MG63 (cell line): ENCODE measurements at regions not wholly inside any gene's neighbourhood (a gene's known extent, or its start where the extent isn't known, plus 50 kb on each side); places are given as distances from the start of the nearest gene placed in this dataset.
"Not testable (repeated sequence)": the region's sequence is repeated elsewhere in the genome, so short reads cannot be mapped to it uniquely, and the experiment has no call there.

Source experiments
- DNase-seq: peaks from one replicate; pipeline ENCODE4 v3.0.0-alpha.2; 2020
- H3K27me3 ChIP-seq: fragments of 250-450 bp; sonication (Bioruptor Pico); 2 replicates; pipeline ENCODE4 v1.5.1; 2020; ENCODE audit warnings: mild to moderate bottlenecking, moderate library complexity
- H3K36me3 ChIP-seq: fragments of 250-450 bp; sonication (Bioruptor Pico); 2 replicates; pipeline ENCODE4 v1.5.1; 2020; ENCODE audit warnings: mild to moderate bottlenecking, moderate library complexity
- H3K4me3 ChIP-seq: fragments of 250-450 bp; sonication (Bioruptor Pico); 2 replicates; pipeline ENCODE4 v1.5.1; 2020; ENCODE audit warnings: mild to moderate bottlenecking, moderate library complexity
- H3K9me3 ChIP-seq: fragments of 250-450 bp; sonication (Bioruptor Pico); 2 replicates; pipeline ENCODE4 v1.5.1; 2020; ENCODE audit warnings: mild to moderate bottlenecking, moderate library complexity

- not testable (repeated sequence) for H3K9me3 ChIP-seq, H3K27me3 ChIP-seq, H3K36me3 ChIP-seq, H3K4me3 ChIP-seq, DNase-seq
Observed at GRCh38 chr1:176396604-176397395, 66.2 kb upstream of the PAPPA2 start.

DNA sequence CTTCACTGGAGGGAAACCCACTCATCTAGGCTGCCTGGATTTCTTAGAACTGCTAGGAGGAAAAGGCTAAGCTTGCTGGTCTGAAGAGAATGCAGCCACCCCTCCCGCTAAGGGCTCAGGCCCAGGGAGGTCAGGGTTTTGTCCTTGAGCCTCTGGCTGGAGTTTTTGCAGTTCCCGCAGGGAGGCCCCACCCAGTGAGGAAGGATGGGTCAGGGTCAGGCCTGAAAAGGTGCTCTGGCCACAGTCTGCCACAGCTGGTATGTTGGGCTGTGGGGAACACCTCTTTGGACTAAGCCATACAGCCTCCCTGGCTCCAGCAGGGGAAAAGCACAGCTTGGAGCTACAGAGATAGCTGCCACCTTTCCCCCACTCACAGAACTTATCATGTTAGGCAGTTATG, 71.4 kb upstream of the PAPPA2 start:
- DNase-seq: no peak
- H3K9me3 ChIP-seq: no peaks in the 10 kb centered on the region
- no peak overlapping the region for H3K4me3 ChIP-seq
- no peaks in the 10 kb centered on the region for H3K36me3 ChIP-seq
- H3K27me3 ChIP-seq: no peaks in the 10 kb centered on the region

- DNase-seq: no peak
- Histone ChIP-seq H3K27me3 (no peaks in the 10 kb centered on the region), H3K9me3 (no peaks in the 10 kb centered on the region), H3K36me3 (no peaks in the 10 kb centered on the region), H3K4me3 (no peak overlapping the region)
Observed at GRCh38 chr1:176384841-176385240, 78.1 kb upstream of the PAPPA2 start.

DNA sequence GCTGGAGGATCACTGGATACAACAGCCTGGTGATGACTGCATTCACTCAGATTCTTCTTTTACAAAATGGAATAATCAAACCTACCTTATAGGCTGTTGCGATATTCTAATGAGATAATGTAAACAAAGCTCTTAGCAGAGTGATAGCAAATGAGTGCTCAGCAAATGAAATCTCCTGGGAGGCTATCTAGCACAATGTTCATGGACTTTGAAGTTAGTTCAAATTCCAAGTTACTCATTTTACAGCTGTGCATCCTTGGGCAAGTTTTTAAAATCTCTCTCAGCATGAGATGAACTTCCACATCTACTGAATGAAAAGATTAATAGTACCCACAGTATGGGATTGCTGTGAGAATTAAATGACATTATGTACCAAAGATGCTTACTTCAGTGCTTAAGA, 80.8 kb upstream of the PAPPA2 start:
- H3K36me3 ChIP-seq: no peaks in the 10 kb centered on the region
- no peak overlapping the region for H3K4me3 ChIP-seq
- DNase-seq: no peak
- H3K9me3 ChIP-seq: no peaks in the 10 kb centered on the region
- H3K27me3 ChIP-seq: no peaks in the 10 kb centered on the region

GRCh38 chr1:176379626-176380339, 83.2 kb upstream of the PAPPA2 start:
- H3K4me3 ChIP-seq: no peak overlapping the region
- no peaks in the 10 kb centered on the region for H3K9me3 ChIP-seq
- no peaks in the 10 kb centered on the region for H3K27me3 ChIP-seq
- H3K36me3 ChIP-seq: no peaks in the 10 kb centered on the region
- no peak for DNase-seq

DNA sequence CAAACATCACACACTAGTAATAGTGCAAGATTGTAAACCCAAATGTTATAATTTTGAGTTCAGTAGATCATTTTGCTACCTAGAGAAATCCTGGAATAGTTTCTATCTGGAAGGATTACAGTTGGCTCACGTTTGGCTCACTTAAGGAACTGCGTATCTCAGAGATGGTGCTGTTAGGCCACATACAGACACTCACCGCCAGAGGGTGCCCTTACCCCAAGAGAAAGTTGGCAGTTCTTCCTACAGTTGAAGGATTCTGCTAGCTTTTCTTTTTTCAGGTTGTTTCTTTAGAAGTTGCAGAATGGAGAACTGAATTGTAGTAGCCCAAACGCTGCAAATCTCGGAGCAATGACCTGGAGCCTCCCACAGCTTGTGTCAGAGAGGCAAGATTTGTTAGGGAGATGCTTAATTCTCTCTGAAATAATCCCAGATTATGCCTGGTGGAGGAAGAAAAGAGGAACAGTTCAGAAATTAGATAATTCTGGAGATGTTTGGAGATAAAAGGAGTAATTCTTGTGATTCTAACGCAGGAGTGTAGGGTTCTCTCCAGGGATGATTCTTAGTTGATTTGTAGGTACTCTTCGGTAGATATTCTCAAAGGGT, 87.9 kb upstream of the PAPPA2 start:
- Histone ChIP-seq H3K36me3 (no peaks in the 10 kb centered on the region), H3K9me3 (no peaks in the 10 kb centered on the region), H3K4me3 (no peak overlapping the region)

GRCh38 chr1:176364236-176364905, 98.6 kb upstream of the PAPPA2 start:
- Histone ChIP-seq H3K27me3 (no peaks in the 10 kb centered on the region), H3K36me3 (no peaks in the 10 kb centered on the region), H3K9me3 (no peaks in the 10 kb centered on the region), H3K4me3 (no peak overlapping the region)
- DNase-seq: no peak

More for the DNA sequence above, 87.9 kb upstream of the PAPPA2 start:
- peak; percentile 69 for DNase-seq
- peaks cover 6% of the 10 kb centered on the region; the same call in 1 of the 2 replicates for H3K27me3 ChIP-seq

- not testable (repeated sequence) for DNase-seq, H3K9me3 ChIP-seq, H3K4me3 ChIP-seq
Observed at GRCh38 chr1:176349135-176349715, 113.8 kb upstream of the PAPPA2 start.

GRCh38 chr1:176341656-176342055, 121.3 kb upstream of the PAPPA2 start:
- DNase-seq: no peak
- Histone ChIP-seq H3K27me3 (no peaks in the 10 kb centered on the region; the same call in 1 of the 2 replicates), H3K9me3 (no peaks in the 10 kb centered on the region), H3K4me3 (no peak overlapping the region), H3K36me3 (no peaks in the 10 kb centered on the region)

More at GRCh38 chr1:176349135-176349715, 113.8 kb upstream of the PAPPA2 start:
- H3K36me3 ChIP-seq, H3K27me3 ChIP-seq: not testable (repeated sequence)

GRCh38 chr1:176338877-176339276, 124.1 kb upstream of the PAPPA2 start:
- Histone ChIP-seq H3K4me3 (no peak overlapping the region), H3K9me3 (no peaks in the 10 kb centered on the region)
- no peak for DNase-seq

GRCh38 chr1:176330782-176331181, 123.7 kb upstream of the COP1 start:
- Histone ChIP-seq H3K4me3 (no peak overlapping the region), H3K9me3 (no peaks in the 10 kb centered on the region), H3K27me3 (no peaks in the 10 kb centered on the region; the same call in 1 of the 2 replicates), H3K36me3 (no peaks in the 10 kb centered on the region)
- DNase-seq: no peak

More at GRCh38 chr1:176338877-176339276, 124.1 kb upstream of the PAPPA2 start:
- Histone ChIP-seq H3K36me3 (no peaks in the 10 kb centered on the region), H3K27me3 (no peaks in the 10 kb centered on the region; the same call in 1 of the 2 replicates)

GRCh38 chr1:176325664-176326063, 118.6 kb upstream of the COP1 start:
- Histone ChIP-seq H3K27me3 (no peaks in the 10 kb centered on the region; the same call in 1 of the 2 replicates), H3K9me3 (no peaks in the 10 kb centered on the region), H3K4me3 (no peak overlapping the region), H3K36me3 (no peaks in the 10 kb centered on the region)
- no peak for DNase-seq

- Histone ChIP-seq H3K4me3 (no peak overlapping the region), H3K27me3 (no peaks in the 10 kb centered on the region), H3K36me3 (no peaks in the 10 kb centered on the region), H3K9me3 (no peaks in the 10 kb centered on the region)
- no peak for DNase-seq
Observed at GRCh38 chr1:176323472-176323871, 116.4 kb upstream of the COP1 start.

GRCh38 chr1:176315519-176316220, 108.6 kb upstream of the COP1 start:
- DNase-seq: no peak
- Histone ChIP-seq H3K27me3 (no peaks in the 10 kb centered on the region), H3K36me3 (no peaks in the 10 kb centered on the region), H3K9me3 (no peaks in the 10 kb centered on the region), H3K4me3 (no peak overlapping the region)

GRCh38 chr1:176296602-176297001, 89.5 kb upstream of the COP1 start:
- not testable (repeated sequence) for H3K36me3 ChIP-seq, H3K9me3 ChIP-seq, H3K4me3 ChIP-seq, H3K27me3 ChIP-seq, DNase-seq

- H3K4me3 ChIP-seq: no peak overlapping the region
- no peaks in the 10 kb centered on the region for H3K36me3 ChIP-seq
- DNase-seq: no peak
- H3K9me3 ChIP-seq: peaks cover 6% of the 10 kb centered on the region
- no peaks in the 10 kb centered on the region for H3K27me3 ChIP-seq
Observed at GRCh38 chr1:176285996-176286395, 78.9 kb upstream of the COP1 start.
